ENCODE measurements at regions not wholly inside any gene's neighbourhood (a gene's known extent, or its start where the extent isn't known, plus 50 kb on each side); places are given as distances from the start of the nearest gene placed in this dataset.

- DNase-seq (ENCODE audit: low spot score) (no peak), FAIRE-seq (no peak)
Observed at GRCh38 chr12:82047446-82047845, 288.3 kb upstream of the PPFIA2 start.

- DNase-seq (ENCODE audit: low spot score) (no peak), FAIRE-seq (no peak)
Observed at GRCh38 chr12:82040987-82041743, 282.0 kb upstream of the PPFIA2 start.

GRCh38 chr12:82034769-82035168 is 275.6 kb upstream of the PPFIA2 start:
- no peak for FAIRE-seq
- DNase-seq (ENCODE audit: low spot score) = no peak

GRCh38 chr12:82029936-82030335 is 270.8 kb upstream of the PPFIA2 start:
- no peak for FAIRE-seq
- no peak for DNase-seq (ENCODE audit: low spot score)

GRCh38 chr12:82028772-82029171 is 269.6 kb upstream of the PPFIA2 start:
- DNase-seq (ENCODE audit: low spot score) (no peak), FAIRE-seq (no peak)

GRCh38 chr12:82027612-82028011 is 268.5 kb upstream of the PPFIA2 start:
- no peak for FAIRE-seq
- no peak for DNase-seq (ENCODE audit: low spot score)

GRCh38 chr12:82025462-82025861 is 266.3 kb upstream of the PPFIA2 start:
- no peak for FAIRE-seq
- no peak for DNase-seq (ENCODE audit: low spot score)

- no peak for FAIRE-seq
Observed at GRCh38 chr12:82019533-82019932, 260.4 kb upstream of the PPFIA2 start.

GRCh38 chr12:82015623-82016347 is 256.6 kb upstream of the PPFIA2 start:
- DNase-seq (ENCODE audit: low spot score) (peak; percentile 95), FAIRE-seq (peak; percentile 99)

More at GRCh38 chr12:82019533-82019932, 260.4 kb upstream of the PPFIA2 start:
- no peak for DNase-seq (ENCODE audit: low spot score)

GRCh38 chr12:82012176-82012575 is 253.0 kb upstream of the PPFIA2 start:
- DNase-seq (ENCODE audit: low spot score) = no peak
- no peak for FAIRE-seq

- FAIRE-seq (no peak), DNase-seq (ENCODE audit: low spot score) (no peak)
Observed at GRCh38 chr12:82009524-82009923, 250.4 kb upstream of the PPFIA2 start.

- no peak for DNase-seq (ENCODE audit: low spot score)
Observed at GRCh38 chr12:82008251-82008650, 249.1 kb upstream of the PPFIA2 start.

GRCh38 chr12:81998761-81999378 is 239.7 kb upstream of the PPFIA2 start:
- FAIRE-seq = peak; percentile 53
- DNase-seq (ENCODE audit: low spot score) = peak; percentile 34

More at GRCh38 chr12:82008251-82008650, 249.1 kb upstream of the PPFIA2 start:
- no peak for FAIRE-seq

- no peak for DNase-seq (ENCODE audit: low spot score)
- FAIRE-seq = no peak
Observed at GRCh38 chr12:81992461-81992860, 233.3 kb upstream of the PPFIA2 start.

- FAIRE-seq (no peak), DNase-seq (ENCODE audit: low spot score) (no peak)
Observed at GRCh38 chr12:81991868-81992267, 232.7 kb upstream of the PPFIA2 start.

GRCh38 chr12:81988362-81988761 is 229.2 kb upstream of the PPFIA2 start:
- no peak for FAIRE-seq
- no peak for DNase-seq (ENCODE audit: low spot score)

- FAIRE-seq = no peak
- no peak for DNase-seq (ENCODE audit: low spot score)
Observed at GRCh38 chr12:81987371-81987770, 228.2 kb upstream of the PPFIA2 start.

GRCh38 chr12:81976661-81977060 is 217.5 kb upstream of the PPFIA2 start:
- no peak for FAIRE-seq
- DNase-seq (ENCODE audit: low spot score) = no peak

- DNase-seq (ENCODE audit: low spot score) (no peak), FAIRE-seq (no peak)
Observed at GRCh38 chr12:81974762-81975161, 215.6 kb upstream of the PPFIA2 start.

GRCh38 chr12:81968421-81968820 is 209.3 kb upstream of the PPFIA2 start:
- FAIRE-seq = no peak
- no peak for DNase-seq (ENCODE audit: low spot score)

- FAIRE-seq = peak; percentile 50
- no peak for DNase-seq (ENCODE audit: low spot score)
Observed at GRCh38 chr12:81963636-81964035, 204.5 kb upstream of the PPFIA2 start.

GRCh38 chr12:81963026-81963425 is 203.9 kb upstream of the PPFIA2 start:
- DNase-seq (ENCODE audit: low spot score) = no peak
- FAIRE-seq = no peak
